Omental fat pad (tissue), 3 donors: ENCODE measurements at regions not wholly inside any gene's neighbourhood (a gene's known extent, or its start where the extent isn't known, plus 50 kb on each side); places are given as distances from the start of the nearest gene placed in this dataset.

Source experiments
- ATAC-seq: fragments of 150-250 bp; one replicate; pipeline ENCODE4 v1.9.1; 2016; ENCODE audit warnings: mild to moderate bottlenecking, moderate library complexity; ENCODE audit not compliant: low FRiP score
- DNase-seq: peaks from one replicate; pipeline ENCODE4 v3.0.0-alpha.2; 2019; ENCODE audit warnings: low spot score
- CTCF ChIP-seq, 3 donors: fragments of 450-650 bp; IDR thresholded peaks; one replicate each; pipeline ENCODE4 v1.5.1; 2016 to 2017; ENCODE audit warnings: antibody characterized with exemption in 3 of 3, mild to moderate bottlenecking in 3 of 3, moderate library complexity in 2 of 3

DNA sequence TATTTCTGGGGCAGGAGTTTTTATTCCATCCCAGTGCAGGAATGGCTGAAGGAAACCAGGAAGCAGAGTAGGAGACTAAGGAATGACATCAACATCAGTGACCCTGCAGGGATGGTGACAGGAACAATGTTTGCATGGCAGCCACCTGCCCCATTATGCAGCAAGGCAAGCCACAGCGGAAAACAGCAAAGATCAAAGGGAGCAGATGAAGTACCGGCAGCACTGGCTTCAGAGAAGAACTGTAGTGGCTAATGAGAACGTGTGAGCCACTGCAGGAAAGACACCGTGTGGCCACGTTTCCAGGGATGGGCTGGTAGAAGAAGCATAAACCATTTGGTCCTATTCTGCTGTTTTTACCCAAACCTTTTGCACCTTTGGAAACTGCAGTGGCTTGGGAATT, 52.9 kb upstream of the TAB2 start:
- ATAC-seq (no peak), DNase-seq (no peak)
- TF ChIP-seq CTCF (IDR thresholded peaks at IDR 0.05): no peak

GRCh38 chr6:149265945-149266344, 51.6 kb upstream of the TAB2 start:
- no peak for TF ChIP-seq CTCF (IDR thresholded peaks at IDR 0.05)
- DNase-seq (no peak), ATAC-seq (no peak)

- DNase-seq (no peak), ATAC-seq (no peak)
- TF ChIP-seq CTCF (IDR thresholded peaks at IDR 0.05): no peak
Measured at GRCh38 chr6:149266659-149267058, 50.9 kb upstream of the TAB2 start.

GRCh38 chr6:149267072-149267471, 50.4 kb upstream of the TAB2 start:
- TF ChIP-seq CTCF (IDR thresholded peaks at IDR 0.05): no peak
- ATAC-seq: no peak
- no peak for DNase-seq

GRCh38 chr6:149267513-149268043, 49.9 kb upstream of the TAB2 start:
- no peak for ATAC-seq
- no peak for TF ChIP-seq CTCF (IDR thresholded peaks at IDR 0.05)
- DNase-seq: no peak
